GM12892 (cell line): ENCODE measurements at regions not wholly inside any gene's neighbourhood (a gene's known extent, or its start where the extent isn't known, plus 50 kb on each side); places are given as distances from the start of the nearest gene placed in this dataset.

Source experiments
- POLR2AphosphoS5 ChIP-seq: IDR thresholded peaks from 2 replicates; pipeline ENCODE4 v1.6.1; 2011; ENCODE audit warnings: low read depth, low read length, control low read depth
- TAF1 ChIP-seq: IDR thresholded peaks from 2 replicates; pipeline ENCODE4 v1.6.1; 2011; ENCODE audit warnings: low read depth, mild to moderate bottlenecking, control low read depth, low read length, borderline replicate concordance

- TF ChIP-seq TAF1 (no peak), POLR2AphosphoS5 (no peak)
Measured at GRCh38 chr7:18402488-18403183, 92.9 kb upstream of the HDAC9 start.
